Subcutaneous abdominal adipose tissue (tissue), 5 donors: ENCODE measurements at regions not wholly inside any gene's neighbourhood (a gene's known extent, or its start where the extent isn't known, plus 50 kb on each side); places are given as distances from the start of the nearest gene placed in this dataset.

Experiments
- H3K27ac ChIP-seq: one replicate; pipeline ENCODE4 v1.7.0; 2013; ENCODE audit warnings: low read depth, mild to moderate bottlenecking, inconsistent platforms, low read length, moderate library complexity
- H3K27me3 ChIP-seq, 5 donors: one replicate each; pipeline ENCODE4 v1.7.0; 2013; ENCODE audit warnings: low read length in 5 of 5, inconsistent platforms in 1 of 5; ENCODE audit not compliant: control insufficient read depth in 5 of 5, insufficient read depth in 4 of 5
- H3K36me3 ChIP-seq, 5 donors: one replicate each; pipeline ENCODE4 v1.7.0; 2013; ENCODE audit warnings: low read length in 5 of 5; ENCODE audit not compliant: control insufficient read depth in 5 of 5, insufficient read depth in 5 of 5
- H3K4me1 ChIP-seq, 5 donors: one replicate each; pipeline ENCODE4 v1.7.0; 2013; ENCODE audit warnings: low read length in 5 of 5, mild to moderate bottlenecking in 3 of 5, moderate library complexity in 1 of 5; ENCODE audit not compliant: control insufficient read depth in 5 of 5, insufficient read depth in 5 of 5
- H3K4me3 ChIP-seq, 5 donors: one replicate each; pipeline ENCODE4 v1.7.0; 2013; ENCODE audit warnings: low read length in 5 of 5, low read depth in 1 of 5
- H3K9ac ChIP-seq, 5 donors: one replicate each; pipeline ENCODE4 v1.7.0; 2013; ENCODE audit warnings: low read length in 5 of 5, mild to moderate bottlenecking in 4 of 5, moderate library complexity in 3 of 5
- H3K9me3 ChIP-seq, 5 donors: one replicate each; pipeline ENCODE4 v1.7.0; 2013; ENCODE audit warnings: low read length in 5 of 5; ENCODE audit not compliant: control insufficient read depth in 5 of 5
- donor health status: healthy.
- donor health status: healthy.
- donor health status: healthy.
- donor health status: healthy.
- donor health status: healthy.

- no peak overlapping the region for H3K9ac ChIP-seq
- H3K36me3 ChIP-seq = peaks cover 0 to 2% (median 0%) of the 10 kb centered on the region in 5 donors
- no peaks in the 10 kb centered on the region for H3K4me1 ChIP-seq
- H3K9me3 ChIP-seq = peaks cover 3 to 34% (median 8%) of the 10 kb centered on the region in 5 donors
- no peaks in the 10 kb centered on the region for H3K27me3 ChIP-seq
- no peak overlapping the region for H3K4me3 ChIP-seq
- H3K27ac ChIP-seq = no peak overlapping the region
These were observed 254.4 kb upstream of the KLF12 start for GRCh38 chr13:74388626-74389025.

GRCh38 chr13:74372511-74372910 lies 238.3 kb upstream of the KLF12 start:
- no peak overlapping the region for H3K9ac ChIP-seq
- no peak overlapping the region for H3K27ac ChIP-seq
- no peaks in the 10 kb centered on the region for H3K9me3 ChIP-seq
- H3K36me3 ChIP-seq = no peaks in the 10 kb centered on the region
- H3K4me3 ChIP-seq = no peak overlapping the region
- no peaks in the 10 kb centered on the region for H3K4me1 ChIP-seq
- no peaks in the 10 kb centered on the region for H3K27me3 ChIP-seq

DNA sequence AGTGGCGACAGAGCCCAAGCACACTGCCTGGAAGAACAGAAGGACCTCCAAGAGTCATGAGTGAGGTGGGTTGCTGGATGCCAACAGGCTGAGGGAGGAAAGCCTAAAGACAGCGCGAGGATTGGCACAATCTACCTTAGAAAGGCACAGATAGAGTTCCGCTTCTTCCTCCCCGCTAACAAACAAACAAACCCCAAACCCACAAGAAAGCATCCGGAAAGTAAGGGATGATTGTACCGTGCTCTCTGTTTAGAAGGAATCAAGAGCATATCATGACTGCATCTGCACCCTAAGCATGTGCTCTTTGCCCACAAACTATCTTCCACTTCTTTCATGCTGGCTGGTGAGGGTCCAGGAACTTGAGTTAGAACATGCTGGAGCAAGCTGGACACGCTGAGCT lies 233.0 kb upstream of the KLF12 start:
- H3K4me3 ChIP-seq = no peak overlapping the region
- no peak overlapping the region for H3K27ac ChIP-seq
- no peaks in the 10 kb centered on the region for H3K4me1 ChIP-seq
- H3K27me3 ChIP-seq = no peaks in the 10 kb centered on the region
- no peak overlapping the region for H3K9ac ChIP-seq
- no peaks in the 10 kb centered on the region for H3K36me3 ChIP-seq
- H3K9me3 ChIP-seq = no peaks in the 10 kb centered on the region

DNA sequence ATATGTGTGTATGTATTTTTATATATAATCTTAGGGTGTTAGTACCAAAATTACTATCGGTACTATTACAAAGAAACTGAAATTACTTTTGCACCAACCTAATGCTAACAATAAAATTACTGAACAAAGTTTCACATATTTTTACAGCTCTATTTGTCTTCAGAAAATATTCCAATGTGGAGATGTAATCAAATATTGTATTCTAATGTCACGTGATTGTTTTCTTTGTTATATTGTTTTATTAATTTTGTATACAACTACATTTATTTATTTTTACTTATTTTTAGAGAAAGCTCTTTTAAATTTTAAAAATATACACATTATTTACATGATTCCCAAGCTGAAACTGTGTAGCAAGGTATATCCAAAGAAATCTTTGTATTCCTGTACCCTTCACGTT lies 227.1 kb upstream of the KLF12 start:
- H3K9me3 ChIP-seq = peaks cover 0 to 3% (median 0%) of the 10 kb centered on the region in 5 donors
- no peak overlapping the region for H3K9ac ChIP-seq
- H3K4me3 ChIP-seq = no peak overlapping the region

DNA sequence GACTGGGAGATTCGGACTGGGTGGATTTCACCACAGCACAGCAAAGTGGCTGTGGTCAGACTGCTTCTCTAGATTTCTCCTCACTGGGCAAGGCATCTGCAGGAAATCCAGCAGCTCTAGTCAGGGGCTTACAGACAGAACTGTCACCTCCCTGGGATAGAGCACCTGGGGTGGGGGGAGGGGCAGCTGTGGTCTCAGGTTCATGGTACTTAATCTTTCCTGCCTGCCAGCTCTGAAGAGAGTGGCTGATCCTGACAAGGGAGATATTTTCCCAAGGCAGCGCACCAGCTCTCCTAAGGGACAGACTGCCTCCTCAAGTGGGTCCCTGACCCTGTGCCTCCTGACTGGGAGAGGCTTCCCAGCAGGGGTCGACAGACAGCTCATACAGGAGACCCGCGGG lies 212.8 kb upstream of the KLF12 start:
- no peaks in the 10 kb centered on the region for H3K4me1 ChIP-seq
- no peak overlapping the region for H3K27ac ChIP-seq
- H3K4me3 ChIP-seq = no peak overlapping the region
- H3K9ac ChIP-seq = no peak overlapping the region
- H3K9me3 ChIP-seq = peaks cover 0 to 5% (median 0%) of the 10 kb centered on the region in 5 donors
- no peaks in the 10 kb centered on the region for H3K36me3 ChIP-seq
- H3K27me3 ChIP-seq = no peaks in the 10 kb centered on the region

More for the DNA sequence above, 227.1 kb upstream of the KLF12 start:
- no peak overlapping the region for H3K27ac ChIP-seq
- H3K27me3 ChIP-seq = no peaks in the 10 kb centered on the region
- H3K36me3 ChIP-seq = no peaks in the 10 kb centered on the region
- no peaks in the 10 kb centered on the region for H3K4me1 ChIP-seq

DNA sequence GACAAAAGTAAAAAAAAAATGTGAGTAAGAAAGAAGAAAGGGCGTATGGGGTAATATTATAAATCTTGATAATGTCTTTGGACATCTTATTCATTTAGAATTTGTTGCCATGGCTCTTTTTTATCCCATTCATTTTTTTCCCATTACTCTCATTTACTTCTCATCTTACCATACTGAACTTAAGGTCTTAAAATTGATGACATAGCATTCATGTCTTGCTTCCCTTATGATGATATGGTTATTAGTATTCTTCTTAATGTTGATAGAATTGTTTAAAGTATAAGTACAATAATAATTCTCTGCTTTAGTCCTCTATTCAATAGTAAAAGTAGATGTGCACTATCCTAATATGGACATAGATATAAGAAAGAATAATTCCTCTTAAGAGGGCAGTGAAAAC lies 204.1 kb upstream of the KLF12 start:
- H3K4me1 ChIP-seq = no peaks in the 10 kb centered on the region
- no peak overlapping the region for H3K4me3 ChIP-seq
- H3K9me3 ChIP-seq = peaks cover 0 to 5% (median 4%) of the 10 kb centered on the region in 5 donors
- no peaks in the 10 kb centered on the region for H3K36me3 ChIP-seq
- no peak overlapping the region for H3K27ac ChIP-seq
- no peaks in the 10 kb centered on the region for H3K27me3 ChIP-seq
- no peak overlapping the region for H3K9ac ChIP-seq

DNA sequence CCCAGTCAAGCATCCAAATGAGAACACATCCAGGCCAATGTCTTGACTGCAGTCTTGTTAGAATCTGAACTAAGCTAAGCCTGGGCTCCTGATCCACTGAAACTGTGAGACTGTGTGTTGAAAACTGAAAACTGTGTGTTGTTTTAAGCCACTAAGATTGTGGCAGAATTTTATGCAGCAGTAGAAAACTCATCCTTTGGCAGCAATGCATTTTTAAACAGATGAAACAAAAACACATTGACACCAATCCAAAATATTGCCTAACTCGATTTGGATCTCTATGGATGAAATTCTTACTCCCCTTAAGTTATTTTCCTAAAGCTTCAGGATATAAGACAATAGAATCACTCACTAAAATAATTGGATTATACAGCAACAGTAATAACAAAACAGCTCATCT lies 202.3 kb upstream of the KLF12 start:
- Histone ChIP-seq H3K4me3 (no peak overlapping the region), H3K9me3 (peaks cover 0 to 5% (median 4%) of the 10 kb centered on the region in 5 donors), H3K36me3 (no peaks in the 10 kb centered on the region), H3K27ac (no peak overlapping the region), H3K4me1 (no peaks in the 10 kb centered on the region), H3K9ac (no peak overlapping the region), H3K27me3 (no peaks in the 10 kb centered on the region)

- Histone ChIP-seq H3K36me3 (no peaks in the 10 kb centered on the region), H3K4me1 (no peaks in the 10 kb centered on the region), H3K4me3 (no peak overlapping the region), H3K9ac (no peak overlapping the region), H3K9me3 (peaks cover 0 to 5% (median 4%) of the 10 kb centered on the region in 5 donors), H3K27me3 (no peaks in the 10 kb centered on the region), H3K27ac (no peak overlapping the region)
These were observed 201.2 kb upstream of the KLF12 start for GRCh38 chr13:74335370-74335769.

DNA sequence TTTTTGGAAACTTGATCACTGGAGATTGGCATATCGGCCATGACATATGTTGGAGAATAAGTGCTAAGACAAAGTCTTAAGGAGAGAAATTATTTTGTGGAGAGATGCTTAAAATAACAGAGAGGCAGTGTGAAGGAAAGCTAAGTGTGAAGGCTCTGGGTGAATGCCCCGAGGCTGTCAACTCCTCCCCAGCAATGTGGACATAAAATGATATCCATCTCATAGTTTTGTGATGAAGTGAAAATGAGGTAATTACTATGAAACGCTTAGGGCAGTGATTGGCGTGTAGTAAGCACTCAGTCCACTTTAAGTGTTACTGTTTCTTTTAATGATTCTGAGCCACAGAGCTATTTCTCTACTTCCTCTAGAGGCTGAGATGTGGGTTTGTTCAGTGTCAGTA lies 195.8 kb upstream of the KLF12 start:
- H3K4me1 ChIP-seq = peaks cover 0 to 6% (median 0%) of the 10 kb centered on the region in 5 donors
- H3K27me3 ChIP-seq = no peaks in the 10 kb centered on the region
- H3K27ac ChIP-seq = no peak overlapping the region
- no peak overlapping the region for H3K4me3 ChIP-seq
- H3K36me3 ChIP-seq = no peaks in the 10 kb centered on the region
- no peaks in the 10 kb centered on the region for H3K9me3 ChIP-seq
- no peak overlapping the region for H3K9ac ChIP-seq

GRCh38 chr13:74325106-74325505 lies 190.9 kb upstream of the KLF12 start:
- Histone ChIP-seq H3K9me3 (no peaks in the 10 kb centered on the region), H3K4me3 (peak overlapping the region in 1 of 5 donors; percentile 32), H3K27me3 (no peaks in the 10 kb centered on the region), H3K36me3 (no peaks in the 10 kb centered on the region), H3K27ac (no peak overlapping the region), H3K4me1 (peaks cover 0 to 7% (median 0%) of the 10 kb centered on the region in 5 donors), H3K9ac (no peak overlapping the region)

- Histone ChIP-seq H3K9ac (no peak overlapping the region), H3K4me3 (no peak overlapping the region), H3K9me3 (no peaks in the 10 kb centered on the region), H3K4me1 (peaks cover 0 to 7% (median 0%) of the 10 kb centered on the region in 5 donors), H3K36me3 (no peaks in the 10 kb centered on the region), H3K27ac (no peak overlapping the region), H3K27me3 (no peaks in the 10 kb centered on the region)
These were observed 190.1 kb upstream of the KLF12 start for GRCh38 chr13:74324338-74324737.
